Peyer's patch (tissue), 4 donors: ENCODE measurements at regions not wholly inside any gene's neighbourhood (a gene's known extent, or its start where the extent isn't known, plus 50 kb on each side); places are given as distances from the start of the nearest gene placed in this dataset.

Experiments used
- DNase-seq, 3 donors: peaks; one replicate each; pipeline ENCODE4 v3.0.0-alpha.2; 2017 to 2019
- H3K27ac ChIP-seq, 4 donors: fragments of 200-600 bp; sonication (generic); one replicate each; pipeline ENCODE4 v1.5.1; 2016 to 2019
- H3K27me3 ChIP-seq, 2 donors: fragments of 200-600 bp; sonication (generic); one replicate each; pipeline ENCODE4 v1.5.1; 2019
- H3K36me3 ChIP-seq, 3 donors: fragments of 200-600 bp; sonication (generic); one replicate each; pipeline ENCODE4 v1.5.1; 2016 to 2019
- H3K4me1 ChIP-seq, 4 donors: fragments of 200-600 bp; sonication (generic); one replicate each; pipeline ENCODE4 v1.5.1; 2016 to 2019
- H3K4me3 ChIP-seq, 4 donors: fragments of 200-600 bp; sonication (generic); 1 replicate in 3 of 4; 2 replicates in 1 of 4; pipeline ENCODE4 v1.5.1; 2016 to 2019; ENCODE audit warnings: mild to moderate bottlenecking in 1 of 4
- H3K9me3 ChIP-seq, 4 donors: fragments of 200-600 bp; sonication (generic); one replicate each; pipeline ENCODE4 v1.5.1; 2016 to 2019; ENCODE audit warnings: mild to moderate bottlenecking in 1 of 4
- POLR2A ChIP-seq, 2 donors: fragments of 450-650 bp; IDR thresholded peaks; one replicate each; pipeline ENCODE4 v1.5.1; 2017; ENCODE audit warnings: antibody characterized with exemption in 2 of 2, mild to moderate bottlenecking in 2 of 2, moderate library complexity in 2 of 2
- TF ChIP-seq, protein P1 (sequence below), 6 experiments: fragments of 450-650 bp in 4 of 6; fragments of 200-600 bp in 2 of 6; sonication (generic) in 1 of 6; IDR thresholded peaks; one replicate each; pipeline ENCODE4 v1.5.1; 2017 to 2019; ENCODE audit warnings: antibody characterized with exemption in 6 of 6, mild to moderate bottlenecking in 3 of 6, moderate library complexity in 1 of 6

DNA sequence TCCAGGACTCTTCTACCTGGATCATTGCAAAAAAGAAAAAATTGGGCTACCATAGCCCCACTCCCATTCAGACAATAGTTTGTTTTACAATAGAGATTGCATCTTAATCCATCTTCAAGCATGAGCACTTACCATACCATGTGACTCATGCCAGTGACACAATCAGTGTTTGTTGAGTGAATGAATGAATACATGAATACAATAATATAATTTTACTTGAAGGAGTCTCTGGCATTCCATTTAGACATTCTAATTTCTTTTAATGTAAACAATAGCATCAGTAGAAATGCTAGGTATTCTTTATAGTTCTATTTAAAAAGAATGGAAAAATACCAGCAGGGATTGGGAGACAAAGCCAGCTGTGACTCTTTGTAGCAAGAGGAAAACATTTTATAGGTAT is 141.6 kb upstream of the AKR1E2 start:
- Histone ChIP-seq H3K4me1 (no peaks in the 10 kb centered on the region), H3K27ac (no peak overlapping the region), H3K9me3 (no peaks in the 10 kb centered on the region), H3K4me3 (no peak overlapping the region), H3K27me3 (no peaks in the 10 kb centered on the region), H3K36me3 (no peaks in the 10 kb centered on the region)
- no peak for TF ChIP-seq POLR2A (IDR thresholded peaks at IDR 0.05)
- TF ChIP-seq, protein P1, sequence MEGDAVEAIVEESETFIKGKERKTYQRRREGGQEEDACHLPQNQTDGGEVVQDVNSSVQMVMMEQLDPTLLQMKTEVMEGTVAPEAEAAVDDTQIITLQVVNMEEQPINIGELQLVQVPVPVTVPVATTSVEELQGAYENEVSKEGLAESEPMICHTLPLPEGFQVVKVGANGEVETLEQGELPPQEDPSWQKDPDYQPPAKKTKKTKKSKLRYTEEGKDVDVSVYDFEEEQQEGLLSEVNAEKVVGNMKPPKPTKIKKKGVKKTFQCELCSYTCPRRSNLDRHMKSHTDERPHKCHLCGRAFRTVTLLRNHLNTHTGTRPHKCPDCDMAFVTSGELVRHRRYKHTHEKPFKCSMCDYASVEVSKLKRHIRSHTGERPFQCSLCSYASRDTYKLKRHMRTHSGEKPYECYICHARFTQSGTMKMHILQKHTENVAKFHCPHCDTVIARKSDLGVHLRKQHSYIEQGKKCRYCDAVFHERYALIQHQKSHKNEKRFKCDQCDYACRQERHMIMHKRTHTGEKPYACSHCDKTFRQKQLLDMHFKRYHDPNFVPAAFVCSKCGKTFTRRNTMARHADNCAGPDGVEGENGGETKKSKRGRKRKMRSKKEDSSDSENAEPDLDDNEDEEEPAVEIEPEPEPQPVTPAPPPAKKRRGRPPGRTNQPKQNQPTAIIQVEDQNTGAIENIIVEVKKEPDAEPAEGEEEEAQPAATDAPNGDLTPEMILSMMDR (IDR thresholded peaks at IDR 0.05) = no peak
- DNase-seq = no peak

DNA sequence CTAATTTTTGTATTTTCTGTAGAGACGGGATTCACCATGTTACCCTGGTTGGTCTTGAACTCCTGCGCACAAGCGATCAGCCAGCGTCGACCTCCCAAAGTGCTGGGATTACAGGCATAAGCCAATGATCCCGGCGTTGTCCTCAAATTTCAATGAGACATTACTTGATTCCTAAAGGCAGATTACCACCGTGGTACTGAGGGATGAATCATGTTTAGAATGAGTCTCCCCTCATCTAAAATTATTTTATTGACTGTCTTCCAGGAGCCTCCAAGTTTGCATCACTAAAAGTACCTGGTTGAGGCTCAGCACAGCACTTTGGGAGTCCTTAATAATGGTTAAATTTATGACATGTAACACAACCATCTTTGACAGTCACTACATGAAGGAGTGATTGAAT is 142.2 kb upstream of the AKR1E2 start:
- Histone ChIP-seq H3K9me3 (no peaks in the 10 kb centered on the region), H3K27ac (no peak overlapping the region), H3K36me3 (no peaks in the 10 kb centered on the region), H3K4me1 (peaks cover 0 to 1% (median 0%) of the 10 kb centered on the region in 4 donors), H3K27me3 (no peaks in the 10 kb centered on the region), H3K4me3 (no peak overlapping the region)
- TF ChIP-seq, protein P1 (IDR thresholded peaks at IDR 0.05) = no peak
- no peak for TF ChIP-seq POLR2A (IDR thresholded peaks at IDR 0.05)
- no peak for DNase-seq

DNA sequence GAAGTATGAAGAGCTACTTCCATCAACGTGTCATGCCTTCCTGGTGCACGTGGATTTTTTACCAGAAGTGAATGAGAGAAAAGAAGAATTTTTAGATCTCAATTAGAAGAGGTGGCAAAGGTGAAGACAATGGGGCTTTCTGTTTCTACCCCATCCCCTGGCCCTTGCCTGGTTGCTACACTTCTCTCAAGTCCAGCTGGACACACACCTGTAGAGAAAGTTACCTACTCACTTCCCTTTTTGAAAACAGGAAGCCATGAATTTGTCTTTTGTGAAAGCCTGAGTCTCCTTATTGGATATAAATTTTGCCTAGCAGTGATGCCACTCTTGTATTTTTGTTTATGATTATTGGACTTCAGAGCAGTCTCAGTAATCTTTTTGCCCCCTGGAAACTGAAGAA is 142.9 kb upstream of the AKR1E2 start:
- Histone ChIP-seq H3K36me3 (no peaks in the 10 kb centered on the region), H3K4me3 (no peak overlapping the region), H3K9me3 (no peaks in the 10 kb centered on the region), H3K27ac (no peak overlapping the region), H3K27me3 (no peaks in the 10 kb centered on the region), H3K4me1 (peaks cover 0 to 8% (median 0%) of the 10 kb centered on the region in 4 donors)
- no peak for DNase-seq
- TF ChIP-seq POLR2A (IDR thresholded peaks at IDR 0.05) = no peak
- TF ChIP-seq, protein P1 (IDR thresholded peaks at IDR 0.05) = no peak

DNA sequence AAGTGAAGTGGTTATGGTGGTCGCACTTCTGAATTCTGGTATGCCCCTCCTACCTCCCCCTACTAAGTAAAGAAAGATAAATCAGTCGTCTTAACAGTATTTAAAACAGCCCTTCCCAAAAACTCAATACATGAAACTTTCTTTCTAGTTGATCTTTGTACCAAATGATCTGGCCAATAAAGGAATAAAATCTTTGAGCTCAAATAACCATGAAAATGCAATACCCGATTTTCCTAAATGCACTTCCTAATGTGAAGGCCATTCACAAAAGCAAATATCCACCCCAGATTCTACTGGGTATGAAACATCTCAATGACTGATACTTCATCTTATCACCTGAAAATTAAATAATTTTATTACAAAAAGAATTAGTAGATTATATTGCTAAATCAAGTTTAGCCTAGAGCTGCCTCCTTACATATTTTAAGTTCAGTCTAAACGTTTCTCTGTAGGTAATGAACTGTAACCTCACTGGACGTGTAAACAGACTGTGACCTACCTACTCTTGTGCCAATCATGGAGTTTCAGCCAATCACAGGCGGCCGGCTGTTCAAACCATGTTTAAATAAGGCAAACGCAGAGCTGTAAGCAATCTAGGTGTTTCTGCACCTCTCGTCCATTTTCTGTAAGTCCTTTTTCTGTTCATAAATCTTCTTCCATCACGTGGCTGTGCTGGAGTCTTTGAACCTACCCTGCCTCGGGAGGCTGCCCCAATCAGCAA is 146.9 kb upstream of the AKR1E2 start:
- DNase-seq = no peak
- H3K4me1 ChIP-seq = peaks cover 0 to 8% (median 0%) of the 10 kb centered on the region in 4 donors
- no peaks in the 10 kb centered on the region for H3K27me3 ChIP-seq
- no peak overlapping the region for H3K4me3 ChIP-seq
- H3K36me3 ChIP-seq = no peaks in the 10 kb centered on the region
- H3K9me3 ChIP-seq = no peaks in the 10 kb centered on the region
- peak overlapping the region in 3 of 4 donors; percentile 28 to 85 (median 67) for H3K27ac ChIP-seq
- no peak for TF ChIP-seq POLR2A (IDR thresholded peaks at IDR 0.05)
- TF ChIP-seq, protein P1 (IDR thresholded peaks at IDR 0.05) = no peak

DNA sequence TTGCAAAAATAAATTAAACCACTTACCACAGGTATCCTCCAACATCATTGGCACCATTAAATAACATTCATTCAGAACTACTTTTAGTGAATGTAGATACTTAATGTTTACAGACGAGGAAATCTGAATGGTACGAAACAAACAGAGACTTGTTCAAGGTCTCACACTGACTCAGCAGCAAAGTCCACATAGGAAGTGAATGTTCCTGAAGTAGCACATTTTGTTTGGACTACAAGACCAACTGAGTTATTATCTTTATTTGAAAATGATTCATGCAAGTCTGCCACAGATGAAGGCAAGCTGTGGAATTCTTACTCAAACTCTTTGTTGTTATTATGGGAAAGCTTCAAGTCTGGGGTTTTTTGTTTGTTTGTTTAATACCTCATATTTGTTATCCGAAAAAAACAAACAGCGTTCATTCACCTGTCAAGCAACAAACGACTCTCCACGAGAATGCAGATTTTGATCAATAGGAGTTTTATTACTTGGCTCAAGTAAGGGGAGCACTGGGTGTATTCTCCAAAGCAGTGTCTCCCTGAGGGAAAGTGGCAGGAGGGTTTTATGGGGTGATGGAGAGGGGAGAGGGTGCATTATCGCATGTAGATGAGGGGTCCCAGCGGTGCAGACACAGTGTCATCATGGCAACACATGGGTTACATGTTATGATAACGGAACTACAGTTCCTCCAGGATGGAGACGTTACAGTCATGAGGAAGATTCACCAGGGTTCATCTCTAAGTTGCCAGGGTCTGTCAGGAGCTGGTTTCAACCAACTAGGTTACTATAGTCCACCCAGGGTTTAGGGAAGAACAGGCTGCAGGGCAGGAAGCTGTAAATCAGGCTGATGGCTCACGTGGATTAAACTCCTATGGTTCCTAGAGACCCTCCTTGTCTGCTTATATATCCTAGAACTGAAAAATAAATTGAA is 147.7 kb upstream of the AKR1E2 start:
- Histone ChIP-seq H3K9me3 (no peaks in the 10 kb centered on the region), H3K4me3 (peak overlapping the region in 2 of 4 donors; percentile 6 to 18), H3K4me1 (peaks cover 0 to 8% (median 0%) of the 10 kb centered on the region in 4 donors), H3K36me3 (no peaks in the 10 kb centered on the region), H3K27me3 (no peaks in the 10 kb centered on the region), H3K27ac (peak overlapping the region in 3 of 4 donors; percentile 41 to 85 (median 67))
- TF ChIP-seq, protein P1 (IDR thresholded peaks at IDR 0.05) = no peak
- TF ChIP-seq POLR2A (IDR thresholded peaks at IDR 0.05) = no peak
- DNase-seq = peak in 1 of 3 donors; percentile 58
